ENCODE measurements at regions not wholly inside any gene's neighbourhood (a gene's known extent, or its start where the extent isn't known, plus 50 kb on each side); places are given as distances from the start of the nearest gene placed in this dataset.
"Not testable (repeated sequence)": the region's sequence is repeated elsewhere in the genome, so short reads cannot be mapped to it uniquely, and the experiment has no call there.

GRCh38 chr15:22519213-22519612 lies 60.5 kb downstream of the GOLGA6L22 start:
- not testable (repeated sequence) for H3K4me3 ChIP-seq (ENCODE audit: low read depth, low read length); H3K27me3 ChIP-seq (ENCODE audit: control insufficient read depth, insufficient read depth, low read length); H3K36me3 ChIP-seq (ENCODE audit: control insufficient read depth, insufficient read depth, low read length); DNase-seq (ENCODE audit: low read depth)

DNA sequence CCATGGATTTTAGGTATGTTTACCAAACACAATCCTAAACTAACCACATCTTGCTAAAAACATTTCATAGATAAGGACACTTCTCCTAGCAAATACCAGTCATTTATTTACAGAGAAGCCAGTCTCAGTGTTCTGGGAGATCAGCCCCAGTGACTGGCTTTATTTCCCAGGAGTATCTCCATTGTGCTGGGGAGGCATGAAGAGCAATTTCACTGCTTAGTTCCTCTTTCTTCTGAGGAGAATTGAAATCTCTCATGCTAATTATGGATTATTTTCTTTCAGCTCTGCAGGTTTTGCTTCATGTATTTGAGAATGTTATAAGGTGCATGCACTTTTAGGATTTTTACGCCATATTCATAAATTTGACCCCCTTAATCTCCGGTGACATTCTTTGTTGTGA lies 67.8 kb downstream of the GOLGA6L22 start:
- not testable (repeated sequence) for H3K36me3 ChIP-seq (ENCODE audit: control insufficient read depth, insufficient read depth, low read length); H3K27me3 ChIP-seq (ENCODE audit: control insufficient read depth, insufficient read depth, low read length); H3K4me3 ChIP-seq (ENCODE audit: low read depth, low read length); DNase-seq (ENCODE audit: low read depth)

GRCh38 chr15:22527016-22527415 lies 68.3 kb downstream of the GOLGA6L22 start:
- not testable (repeated sequence) for DNase-seq (ENCODE audit: low read depth); H3K4me3 ChIP-seq (ENCODE audit: low read depth, low read length); H3K27me3 ChIP-seq (ENCODE audit: control insufficient read depth, insufficient read depth, low read length); H3K36me3 ChIP-seq (ENCODE audit: control insufficient read depth, insufficient read depth, low read length)

- H3K36me3 ChIP-seq (ENCODE audit: control insufficient read depth, insufficient read depth, low read length); H3K4me3 ChIP-seq (ENCODE audit: low read depth, low read length); DNase-seq (ENCODE audit: low read depth); H3K27me3 ChIP-seq (ENCODE audit: control insufficient read depth, insufficient read depth, low read length): not testable (repeated sequence)
Observed at GRCh38 chr15:22529200-22529599, 70.5 kb downstream of the GOLGA6L22 start.

DNA sequence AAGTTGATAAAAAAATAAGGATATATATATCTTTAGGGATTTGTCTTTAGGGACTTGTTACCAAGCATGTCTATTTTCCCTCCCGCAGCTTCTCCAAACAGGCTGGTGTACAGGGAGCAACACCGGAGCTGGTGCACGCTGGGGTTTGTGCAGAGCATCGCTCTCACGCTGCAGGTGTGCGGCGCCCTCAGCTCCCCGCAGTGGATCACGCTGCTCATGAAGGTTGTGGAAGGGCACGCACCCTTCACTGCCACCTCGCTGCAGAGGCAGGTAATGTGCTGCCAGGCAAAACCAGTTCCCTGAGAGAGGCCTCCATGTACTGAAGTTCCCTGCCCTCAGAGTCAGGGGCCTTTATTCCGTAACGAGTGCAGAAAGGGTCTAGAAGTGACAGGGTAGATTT lies 101.0 kb downstream of the GOLGA6L22 start:
- H3K27me3 ChIP-seq (ENCODE audit: control insufficient read depth, insufficient read depth, low read length); H3K36me3 ChIP-seq (ENCODE audit: control insufficient read depth, insufficient read depth, low read length); H3K4me3 ChIP-seq (ENCODE audit: low read depth, low read length); DNase-seq (ENCODE audit: low read depth): not testable (repeated sequence)

GRCh38 chr15:22561716-22562115 lies 103.0 kb downstream of the GOLGA6L22 start:
- H3K36me3 ChIP-seq (ENCODE audit: control insufficient read depth, insufficient read depth, low read length); H3K4me3 ChIP-seq (ENCODE audit: low read depth, low read length); H3K27me3 ChIP-seq (ENCODE audit: control insufficient read depth, insufficient read depth, low read length); DNase-seq (ENCODE audit: low read depth): not testable (repeated sequence)

DNA sequence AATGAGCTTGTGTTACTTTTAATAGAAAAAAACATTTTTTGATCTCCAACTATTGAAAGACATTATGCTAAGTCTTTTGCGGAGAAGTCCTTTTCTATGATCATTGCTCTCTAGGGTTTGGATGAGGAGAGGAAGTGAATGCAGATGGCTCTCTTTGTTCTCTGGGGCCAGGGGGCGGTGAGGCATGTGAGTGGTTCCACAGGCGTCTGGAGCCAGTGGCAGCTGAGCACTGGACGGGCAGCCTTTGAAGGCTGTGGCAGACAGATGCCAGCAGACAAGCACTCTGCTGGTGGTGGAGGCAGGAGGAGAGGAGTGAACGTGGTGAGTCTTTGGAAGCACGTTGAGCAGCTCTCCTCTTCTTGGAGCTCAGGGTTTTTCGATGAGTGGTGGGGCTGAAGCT lies 107.8 kb downstream of the GOLGA6L22 start:
- DNase-seq (ENCODE audit: low read depth); H3K36me3 ChIP-seq (ENCODE audit: control insufficient read depth, insufficient read depth, low read length); H3K4me3 ChIP-seq (ENCODE audit: low read depth, low read length); H3K27me3 ChIP-seq (ENCODE audit: control insufficient read depth, insufficient read depth, low read length): not testable (repeated sequence)

GRCh38 chr15:22569486-22569885 lies 110.8 kb downstream of the GOLGA6L22 start:
- not testable (repeated sequence) for DNase-seq (ENCODE audit: low read depth); H3K36me3 ChIP-seq (ENCODE audit: control insufficient read depth, insufficient read depth, low read length); H3K4me3 ChIP-seq (ENCODE audit: low read depth, low read length); H3K27me3 ChIP-seq (ENCODE audit: control insufficient read depth, insufficient read depth, low read length)

DNA sequence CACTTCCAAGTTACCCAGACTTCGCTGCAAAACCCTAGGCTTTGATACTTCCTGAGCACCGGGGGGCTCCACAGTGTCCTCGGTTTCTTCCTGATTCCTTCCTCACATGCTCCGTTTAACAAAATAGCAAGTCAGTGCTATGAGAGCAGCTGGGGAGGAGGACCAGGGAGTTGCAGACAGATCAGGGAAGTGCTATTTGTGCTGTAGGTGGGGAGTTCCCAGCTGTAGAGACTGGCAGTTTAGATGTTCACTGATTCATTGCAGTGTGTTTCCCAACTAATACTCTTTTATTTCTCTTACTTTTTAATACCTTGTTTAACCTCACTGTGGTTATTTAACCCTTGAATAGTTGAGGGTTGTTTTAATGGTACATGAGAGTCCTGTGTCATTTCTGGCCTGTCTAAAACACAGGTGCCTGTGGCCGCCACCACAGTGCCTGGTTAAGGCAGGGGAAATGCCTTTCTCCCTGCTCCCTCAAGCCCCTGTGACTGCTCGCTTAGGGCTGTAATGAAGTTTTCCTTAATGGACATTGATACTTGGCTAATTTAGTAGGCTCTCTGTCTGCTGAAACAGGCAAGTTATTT lies 113.5 kb downstream of the GOLGA6L22 start:
- H3K27me3 ChIP-seq (ENCODE audit: control insufficient read depth, insufficient read depth, low read length); H3K36me3 ChIP-seq (ENCODE audit: control insufficient read depth, insufficient read depth, low read length); H3K4me3 ChIP-seq (ENCODE audit: low read depth, low read length); DNase-seq (ENCODE audit: low read depth): not testable (repeated sequence)

DNA sequence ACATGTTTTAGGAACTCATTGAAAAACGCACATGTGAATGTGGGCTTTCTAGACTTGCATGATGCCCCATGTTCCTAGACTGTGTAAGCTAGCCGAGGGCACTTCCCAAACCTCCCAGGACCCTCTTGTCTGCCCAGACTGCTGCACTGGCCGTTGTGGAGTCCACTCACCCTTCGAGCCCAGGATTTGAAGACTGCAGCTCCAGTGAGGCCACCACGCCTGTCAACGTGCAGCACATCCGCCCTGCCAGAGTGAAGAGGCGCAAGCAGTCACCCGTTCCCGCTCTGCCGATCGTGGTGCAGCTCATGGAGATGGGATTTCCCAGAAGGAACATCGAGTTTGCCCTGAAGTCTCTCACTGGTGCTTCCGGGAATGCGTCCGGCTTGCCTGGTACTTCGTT lies 114.1 kb downstream of the GOLGA6L22 start:
- H3K4me3 ChIP-seq (ENCODE audit: low read depth, low read length); DNase-seq (ENCODE audit: low read depth); H3K36me3 ChIP-seq (ENCODE audit: control insufficient read depth, insufficient read depth, low read length); H3K27me3 ChIP-seq (ENCODE audit: control insufficient read depth, insufficient read depth, low read length): not testable (repeated sequence)

DNA sequence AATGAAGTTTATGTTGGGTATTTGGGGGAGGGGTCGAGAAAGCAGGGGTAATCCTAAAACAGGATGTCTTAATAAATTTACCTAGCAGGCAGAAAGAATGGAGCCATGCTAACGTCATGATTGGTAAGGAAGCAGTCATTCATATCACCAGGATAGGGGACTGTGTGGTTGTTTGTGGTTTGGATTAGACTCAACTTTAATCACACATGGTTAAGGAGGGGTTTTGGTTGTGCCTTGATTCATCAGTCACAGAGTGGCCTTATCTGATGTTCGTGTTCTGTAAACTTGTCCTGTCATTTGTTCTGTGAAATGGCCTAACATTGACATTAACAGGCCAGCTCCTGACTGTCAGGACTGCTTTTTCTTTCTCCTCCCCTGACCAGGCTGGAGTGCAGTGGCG lies 119.1 kb downstream of the GOLGA6L22 start:
- DNase-seq (ENCODE audit: low read depth); H3K36me3 ChIP-seq (ENCODE audit: control insufficient read depth, insufficient read depth, low read length); H3K27me3 ChIP-seq (ENCODE audit: control insufficient read depth, insufficient read depth, low read length); H3K4me3 ChIP-seq (ENCODE audit: low read depth, low read length): not testable (repeated sequence)

DNA sequence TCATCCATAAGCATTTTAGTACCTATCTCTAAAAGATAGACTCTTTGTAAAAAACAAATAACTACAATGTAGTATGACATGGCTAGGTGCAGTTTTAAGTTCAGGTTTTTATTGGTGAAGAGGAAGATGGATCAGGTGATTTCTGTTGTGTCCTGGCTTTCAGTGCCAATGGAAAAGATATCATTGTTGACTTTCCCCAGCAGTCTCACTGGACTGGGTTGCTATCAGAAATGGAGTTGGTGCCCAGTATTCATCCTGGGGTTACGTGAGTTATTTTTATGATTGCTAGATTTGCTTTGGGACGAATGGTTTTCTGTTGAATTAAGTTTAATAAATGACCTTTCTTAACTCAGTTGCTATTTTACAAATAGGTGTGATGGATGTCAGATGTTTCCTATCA lies 120.5 kb downstream of the GOLGA6L22 start:
- not testable (repeated sequence) for H3K4me3 ChIP-seq (ENCODE audit: low read depth, low read length); DNase-seq (ENCODE audit: low read depth); H3K36me3 ChIP-seq (ENCODE audit: control insufficient read depth, insufficient read depth, low read length); H3K27me3 ChIP-seq (ENCODE audit: control insufficient read depth, insufficient read depth, low read length)

GRCh38 chr15:22587391-22587790 lies 128.7 kb downstream of the GOLGA6L22 start:
- not testable (repeated sequence) for H3K4me3 ChIP-seq (ENCODE audit: low read depth, low read length); H3K36me3 ChIP-seq (ENCODE audit: control insufficient read depth, insufficient read depth, low read length); H3K27me3 ChIP-seq (ENCODE audit: control insufficient read depth, insufficient read depth, low read length); DNase-seq (ENCODE audit: low read depth)

- not testable (repeated sequence) for DNase-seq (ENCODE audit: low read depth); H3K4me3 ChIP-seq (ENCODE audit: low read depth, low read length); H3K36me3 ChIP-seq (ENCODE audit: control insufficient read depth, insufficient read depth, low read length); H3K27me3 ChIP-seq (ENCODE audit: control insufficient read depth, insufficient read depth, low read length)
Observed at GRCh38 chr15:22598552-22598951, 139.8 kb downstream of the GOLGA6L22 start.

DNA sequence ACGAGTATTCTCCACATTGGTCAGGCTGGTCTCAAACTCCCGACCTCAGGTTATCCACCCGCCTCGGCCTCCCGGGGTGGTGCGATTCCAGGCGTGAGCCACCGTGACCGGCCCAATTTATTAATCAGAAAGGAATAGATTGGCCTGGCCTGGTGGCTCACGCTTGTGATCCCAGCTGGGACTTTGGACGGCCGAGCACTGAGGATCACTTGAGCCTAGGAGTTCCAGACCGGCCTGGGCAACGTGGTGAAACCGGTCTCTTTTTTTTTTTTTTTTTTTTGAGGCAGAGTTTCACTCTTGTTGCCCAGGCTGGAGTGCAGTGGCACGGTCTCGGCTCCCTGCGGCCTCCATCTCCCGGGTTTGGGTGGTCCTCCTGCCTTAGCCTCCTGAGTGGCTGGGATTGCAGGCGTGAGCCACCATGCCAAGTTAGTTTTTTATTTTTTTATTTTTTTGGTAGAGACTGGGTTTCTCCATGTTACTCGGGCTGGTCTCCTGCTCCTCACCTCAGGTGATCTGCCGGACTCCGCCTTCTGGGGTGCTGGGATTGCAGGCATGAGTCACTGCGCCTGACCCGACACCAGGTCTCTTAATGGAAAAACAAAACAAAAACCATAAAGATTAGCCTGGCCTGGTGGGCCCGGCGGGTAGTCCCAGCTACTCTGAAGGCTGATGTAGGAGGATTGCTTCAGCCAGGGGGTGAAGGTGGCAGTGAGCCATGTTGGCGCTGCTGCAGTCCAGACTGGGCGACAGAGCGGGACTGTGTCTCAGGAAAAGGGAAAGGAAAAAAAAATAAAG lies 141.0 kb downstream of the GOLGA6L22 start:
- not testable (repeated sequence) for DNase-seq (ENCODE audit: low read depth); H3K4me3 ChIP-seq (ENCODE audit: low read depth, low read length); H3K27me3 ChIP-seq (ENCODE audit: control insufficient read depth, insufficient read depth, low read length); H3K36me3 ChIP-seq (ENCODE audit: control insufficient read depth, insufficient read depth, low read length)
